ENCODE measurements at regions not wholly inside any gene's neighbourhood (a gene's known extent, or its start where the extent isn't known, plus 50 kb on each side); places are given as distances from the start of the nearest gene placed in this dataset.

- TF ChIP-seq PKNOX1 (IDR thresholded peaks at IDR 0.05) = no peak
- TF ChIP-seq ARNT (IDR thresholded peaks at IDR 0.05) = no peak
- no peak for TF ChIP-seq FOXK2 (IDR thresholded peaks at IDR 0.05)
- no peak for TF ChIP-seq TARDBP (IDR thresholded peaks at IDR 0.05)
- TF ChIP-seq FOXA1 (IDR thresholded peaks at IDR 0.05) = no peak
- TF ChIP-seq FOXM1 (IDR thresholded peaks at IDR 0.05; ENCODE audit: borderline replicate concordance) = no peak
- TF ChIP-seq SP1 (IDR thresholded peaks at IDR 0.05) = no peak
- TF ChIP-seq ELF4 (IDR thresholded peaks at IDR 0.05) = no peak
- no peak for TF ChIP-seq BHLHE40 (IDR thresholded peaks at IDR 0.05; ENCODE audit: borderline replicate concordance)
- no peak for TF ChIP-seq SUZ12 (IDR thresholded peaks at IDR 0.05)
- TF ChIP-seq CTBP1 (IDR thresholded peaks at IDR 0.05; ENCODE audit: borderline replicate concordance) = no peak
- TF ChIP-seq NFRKB (IDR thresholded peaks at IDR 0.05) = no peak
- no peak for TF ChIP-seq ZNF384 (IDR thresholded peaks at IDR 0.05)
- no peak for TF ChIP-seq LEF1 (IDR thresholded peaks at IDR 0.05; ENCODE audit: borderline replicate concordance)
Observed at GRCh38 chr12:86523844-86524243, 267.7 kb upstream of the MGAT4C start.

Data from HEK293T (cell line).